Adrenal gland (tissue), 5 donors: ENCODE measurements at regions not wholly inside any gene's neighbourhood (a gene's known extent, or its start where the extent isn't known, plus 50 kb on each side); places are given as distances from the start of the nearest gene placed in this dataset.

Experiments
- CTCF ChIP-seq, 6 experiments: fragments of 450-650 bp in 4 of 6; fragments of 200-600 bp in 2 of 6; sonication (generic) in 1 of 6; IDR thresholded peaks; 1 replicate in 5 of 6; 2 replicates in 1 of 6; pipeline versions ENCODE4 v1.5.1 to v1.8.0; 2016 to 2021; ENCODE audit warnings: antibody characterized with exemption in 6 of 6, mild to moderate bottlenecking in 2 of 6, moderate library complexity in 1 of 6
- POLR2A ChIP-seq, 2 donors: fragments of 450-650 bp; IDR thresholded peaks; one replicate each; pipeline ENCODE4 v1.6.1; 2017; ENCODE audit warnings: antibody characterized with exemption in 2 of 2, mild to moderate bottlenecking in 2 of 2, moderate library complexity in 1 of 2
- donor health status: DM: no; HTN: no; CAD: no.

GRCh38 chr2:128786741-128787478 is 468.2 kb upstream of the HS6ST1 start:
- no peak for TF ChIP-seq CTCF (IDR thresholded peaks at IDR 0.05)
- no peak for TF ChIP-seq POLR2A (IDR thresholded peaks at IDR 0.05)
